ENCODE measurements at regions not wholly inside any gene's neighbourhood (a gene's known extent, or its start where the extent isn't known, plus 50 kb on each side); places are given as distances from the start of the nearest gene placed in this dataset.
"Not testable (repeated sequence)": the region's sequence is repeated elsewhere in the genome, so short reads cannot be mapped to it uniquely, and the experiment has no call there.

DNA sequence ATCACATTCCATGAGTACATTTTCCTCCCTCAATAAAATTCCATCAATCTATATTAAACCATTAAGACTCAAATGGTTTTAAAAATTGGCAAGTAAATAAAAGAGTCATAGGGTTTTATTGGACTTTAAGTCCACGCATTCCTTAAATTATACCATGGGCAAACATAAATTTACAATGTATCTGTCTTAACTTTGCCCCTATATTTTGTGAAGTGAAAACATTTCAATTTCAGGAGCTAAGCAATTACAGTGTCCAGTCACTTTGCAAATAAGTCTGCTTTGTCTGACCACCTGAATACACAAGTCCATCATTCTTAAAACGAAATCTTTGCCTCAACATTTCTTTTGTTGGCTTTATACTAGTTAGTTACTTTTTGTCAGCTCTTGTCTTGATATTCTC lies 197.5 kb upstream of the SEMA3D start:
- no peak for ATAC-seq (ENCODE audit: low read depth in 2 of 2)
- Mint-ChIP-seq H3K9me3 (no peaks in the 10 kb centered on the region), H3K27ac (no peak overlapping the region)

DNA sequence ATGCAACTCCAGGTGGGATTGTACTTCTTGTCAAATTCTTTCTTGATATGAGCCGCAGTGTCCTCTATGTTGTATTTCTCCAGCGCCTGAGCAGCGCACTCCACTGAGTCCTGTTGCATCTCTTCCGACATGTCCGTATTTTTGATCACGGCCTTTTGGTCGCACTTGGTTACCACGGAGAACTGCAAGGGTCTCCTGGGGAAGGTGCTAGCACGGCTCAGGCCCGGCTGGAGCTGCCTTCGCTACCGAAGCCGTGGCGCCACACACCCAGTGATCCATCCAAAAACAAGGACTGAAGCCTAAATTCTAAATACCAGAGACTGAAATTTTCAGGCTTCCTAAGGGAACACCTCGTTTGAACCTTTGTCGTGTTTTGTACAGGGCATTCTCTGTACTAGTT lies 194.4 kb upstream of the SEMA3D start:
- Mint-ChIP-seq H3K36me3 (no peaks in the 10 kb centered on the region), H3K27ac (no peak overlapping the region), H3K9me3 (no peaks in the 10 kb centered on the region), H3K4me3 (no peak overlapping the region), H3K27me3 (peaks cover 0 to 6% (median 0%) of the 10 kb centered on the region in 3 donors), H3K4me1 (no peaks in the 10 kb centered on the region)
- DNase-seq (no peak), ATAC-seq (ENCODE audit: low read depth in 2 of 2) (no peak)

More for the DNA sequence above, 197.5 kb upstream of the SEMA3D start:
- DNase-seq, result no peak
- Mint-ChIP-seq H3K27me3 (peaks cover 0 to 6% (median 0%) of the 10 kb centered on the region in 3 donors), H3K36me3 (no peaks in the 10 kb centered on the region), H3K4me3 (no peak overlapping the region), H3K4me1 (no peaks in the 10 kb centered on the region)

- DNase-seq, result no peak
- Mint-ChIP-seq H3K9me3 (no peaks in the 10 kb centered on the region), H3K4me1 (no peaks in the 10 kb centered on the region), H3K27me3 (peaks cover 0 to 12% (median 0%) of the 10 kb centered on the region in 3 donors), H3K36me3 (no peaks in the 10 kb centered on the region), H3K4me3 (no peak overlapping the region), H3K27ac (peak overlapping the region in 1 of 6 donors; percentile 36)
- ATAC-seq (ENCODE audit: low read depth in 2 of 2), result no peak
Observed at GRCh38 chr7:85376589-85376988, 189.7 kb upstream of the SEMA3D start.

GRCh38 chr7:85356916-85357315 lies 170.1 kb upstream of the SEMA3D start:
- Mint-ChIP-seq H3K4me3 (no peak overlapping the region), H3K9me3 (peaks cover 0 to 4% (median 0%) of the 10 kb centered on the region in 7 donors), H3K27ac (no peak overlapping the region), H3K4me1 (no peaks in the 10 kb centered on the region), H3K27me3 (peaks cover 0 to 17% (median 0%) of the 10 kb centered on the region in 3 donors), H3K36me3 (no peaks in the 10 kb centered on the region)
- DNase-seq, result no peak
- ATAC-seq (ENCODE audit: low read depth in 2 of 2), result no peak

DNA sequence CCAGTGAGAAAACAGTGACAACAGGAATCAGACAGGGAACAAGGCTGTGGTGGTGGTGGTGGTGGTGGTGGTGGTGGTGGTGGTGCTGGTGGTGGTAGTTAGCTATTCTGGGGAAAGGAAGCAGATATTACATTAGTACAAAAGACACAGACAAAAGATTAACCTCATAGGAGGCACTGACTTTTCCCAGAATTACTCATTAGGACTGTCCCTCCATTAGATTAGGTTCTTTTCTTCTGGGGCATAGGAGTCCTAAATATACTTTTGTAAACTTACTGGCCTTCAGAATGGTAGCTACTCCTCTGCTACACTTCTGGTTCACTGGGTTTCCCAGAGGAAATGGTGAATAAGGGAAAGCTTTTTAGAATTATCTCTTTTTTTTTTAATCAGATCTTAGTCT lies 156.6 kb upstream of the SEMA3D start:
- H3K4me1 Mint-ChIP-seq, result no peaks in the 10 kb centered on the region
- H3K27me3 Mint-ChIP-seq, result peaks cover 0 to 4% (median 0%) of the 10 kb centered on the region in 3 donors
- H3K27ac Mint-ChIP-seq, result peak overlapping the region in 1 of 6 donors; percentile 26
- DNase-seq (no peak), ATAC-seq (ENCODE audit: low read depth in 2 of 2) (no peak)
- no peaks in the 10 kb centered on the region for H3K36me3 Mint-ChIP-seq
- no peak overlapping the region for H3K4me3 Mint-ChIP-seq
- no peaks in the 10 kb centered on the region for H3K9me3 Mint-ChIP-seq

DNA sequence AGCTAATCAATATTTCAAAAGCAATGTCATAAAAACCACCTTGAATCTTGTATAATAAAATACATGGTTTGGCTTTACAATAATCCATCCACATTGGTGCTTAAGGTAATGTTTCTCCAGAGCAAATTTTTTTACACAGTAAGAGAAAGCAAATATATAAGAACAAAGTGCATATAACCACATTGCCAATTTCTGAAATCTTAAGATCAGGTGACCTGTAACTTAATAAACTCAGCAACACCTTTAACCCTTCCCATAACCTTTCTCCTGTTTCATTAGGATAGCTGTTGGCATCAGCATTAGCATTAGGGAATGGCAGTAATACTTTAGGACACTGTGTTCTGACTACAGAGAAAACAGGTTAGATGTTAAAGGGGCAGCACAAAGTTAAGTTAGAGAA lies 155.9 kb upstream of the SEMA3D start:
- no peak overlapping the region for H3K27ac Mint-ChIP-seq
- peaks cover 0 to 4% (median 0%) of the 10 kb centered on the region in 3 donors for H3K27me3 Mint-ChIP-seq
- ATAC-seq (ENCODE audit: low read depth in 2 of 2), result no peak
- no peaks in the 10 kb centered on the region for H3K9me3 Mint-ChIP-seq
- no peak overlapping the region for H3K4me3 Mint-ChIP-seq
- DNase-seq, result no peak
- no peaks in the 10 kb centered on the region for H3K36me3 Mint-ChIP-seq
- no peaks in the 10 kb centered on the region for H3K4me1 Mint-ChIP-seq

GRCh38 chr7:85341973-85342372 lies 155.1 kb upstream of the SEMA3D start:
- no peak overlapping the region for H3K27ac Mint-ChIP-seq
- no peak for DNase-seq
- H3K36me3 Mint-ChIP-seq, result no peaks in the 10 kb centered on the region
- no peak for ATAC-seq (ENCODE audit: low read depth in 2 of 2)
- no peaks in the 10 kb centered on the region for H3K4me1 Mint-ChIP-seq
- H3K9me3 Mint-ChIP-seq, result no peaks in the 10 kb centered on the region
- no peak overlapping the region for H3K4me3 Mint-ChIP-seq
- H3K27me3 Mint-ChIP-seq, result peaks cover 0 to 4% (median 2%) of the 10 kb centered on the region in 3 donors

GRCh38 chr7:85341121-85341520 lies 154.3 kb upstream of the SEMA3D start:
- peaks cover 0 to 4% (median 4%) of the 10 kb centered on the region in 3 donors for H3K27me3 Mint-ChIP-seq
- no peaks in the 10 kb centered on the region for H3K36me3 Mint-ChIP-seq
- no peak overlapping the region for H3K27ac Mint-ChIP-seq
- ATAC-seq (ENCODE audit: low read depth in 2 of 2) (no peak), DNase-seq (no peak)
- H3K9me3 Mint-ChIP-seq, result no peaks in the 10 kb centered on the region
- H3K4me1 Mint-ChIP-seq, result no peaks in the 10 kb centered on the region
- H3K4me3 Mint-ChIP-seq, result no peak overlapping the region

DNA sequence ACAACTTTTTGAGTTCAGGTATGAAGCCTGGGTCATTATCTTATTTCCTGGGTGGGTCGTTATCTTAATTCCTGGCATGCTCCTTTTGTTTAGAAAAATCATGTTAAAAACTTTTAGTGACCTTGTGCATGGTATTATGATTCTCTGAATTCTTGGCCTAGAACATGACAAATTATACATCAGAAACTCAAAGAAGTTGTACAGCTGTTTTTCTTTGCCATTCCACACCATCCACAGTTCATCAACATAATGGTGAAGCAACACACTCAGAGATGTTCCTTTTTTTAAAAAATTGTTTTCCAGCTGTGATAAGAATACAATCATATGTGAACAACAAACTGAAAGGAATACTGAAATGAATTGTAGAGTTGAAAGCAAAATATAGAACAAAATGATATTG lies 149.2 kb upstream of the SEMA3D start:
- Mint-ChIP-seq H3K4me1 (no peaks in the 10 kb centered on the region), H3K4me3 (no peak overlapping the region), H3K27ac (no peak overlapping the region), H3K27me3 (peaks cover 0 to 4% (median 4%) of the 10 kb centered on the region in 3 donors), H3K9me3 (peaks cover 0 to 2% (median 0%) of the 10 kb centered on the region in 7 donors), H3K36me3 (no peaks in the 10 kb centered on the region)
- ATAC-seq (ENCODE audit: low read depth in 2 of 2) (no peak), DNase-seq (no peak)

DNA sequence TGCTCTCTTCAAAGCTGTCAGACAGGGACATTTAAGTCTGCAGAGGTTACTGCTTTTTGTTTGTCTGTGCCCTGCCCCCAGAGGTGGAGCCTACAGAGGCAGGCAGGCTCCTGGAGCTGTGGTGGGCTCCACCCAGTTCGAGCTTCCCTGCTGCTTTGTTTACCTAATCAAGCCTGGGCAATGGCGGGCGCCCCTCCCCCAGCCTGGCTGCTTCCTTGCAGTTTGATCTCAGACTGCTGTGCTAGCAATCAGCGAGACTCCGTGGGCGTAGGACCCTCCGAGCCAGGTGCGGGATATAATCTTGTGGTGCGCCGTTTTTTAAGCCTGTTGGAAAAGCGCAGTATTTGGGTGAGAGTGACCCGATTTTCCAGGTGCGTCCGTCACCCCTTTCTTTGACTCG lies 148.3 kb upstream of the SEMA3D start:
- H3K9me3 Mint-ChIP-seq, result not testable (repeated sequence)

DNA sequence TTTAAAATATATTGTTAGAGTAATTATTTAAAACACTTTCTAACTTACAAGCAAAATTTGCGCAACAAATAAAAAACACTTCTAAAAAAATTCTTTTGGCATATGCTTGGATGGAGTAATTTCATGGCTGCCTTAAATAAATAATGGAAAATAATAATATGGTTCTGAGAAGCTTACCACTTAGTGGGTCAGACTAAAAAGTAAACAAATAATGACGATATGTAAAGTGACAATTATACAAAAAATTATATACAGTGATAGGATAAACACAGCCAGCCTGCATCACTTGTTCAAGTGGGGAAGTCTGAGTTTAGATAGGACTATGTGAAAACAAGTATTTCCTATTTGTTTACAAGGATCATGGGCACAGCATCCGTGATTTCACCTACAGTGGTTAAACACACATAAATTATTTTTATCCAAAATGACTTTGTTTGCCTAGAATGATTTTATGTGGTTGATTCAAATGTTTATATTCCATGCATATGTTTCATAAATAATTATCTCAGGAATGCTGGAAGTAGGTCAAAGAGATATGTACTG lies 141.7 kb upstream of the SEMA3D start:
- no peak overlapping the region for H3K4me3 Mint-ChIP-seq
- no peak for ATAC-seq (ENCODE audit: low read depth in 2 of 2)
- no peaks in the 10 kb centered on the region for H3K27me3 Mint-ChIP-seq
- peaks cover 0 to 2% (median 0%) of the 10 kb centered on the region in 7 donors for H3K9me3 Mint-ChIP-seq
- H3K4me1 Mint-ChIP-seq, result peaks cover 0 to 7% (median 5%) of the 10 kb centered on the region in 3 donors
- no peak for DNase-seq
- no peaks in the 10 kb centered on the region for H3K36me3 Mint-ChIP-seq
- H3K27ac Mint-ChIP-seq, result no peak overlapping the region

More for the DNA sequence above, 148.3 kb upstream of the SEMA3D start:
- H3K36me3 Mint-ChIP-seq; H3K4me1 Mint-ChIP-seq; ATAC-seq (ENCODE audit: low read depth in 2 of 2); H3K27ac Mint-ChIP-seq; H3K27me3 Mint-ChIP-seq; DNase-seq; H3K4me3 Mint-ChIP-seq: not testable (repeated sequence)

GRCh38 chr7:85324145-85324799 lies 137.4 kb upstream of the SEMA3D start:
- Mint-ChIP-seq H3K27ac (peak overlapping the region in 1 of 6 donors; percentile 30), H3K36me3 (no peaks in the 10 kb centered on the region), H3K4me3 (no peak overlapping the region), H3K9me3 (peaks cover 0 to 6% (median 0%) of the 10 kb centered on the region in 7 donors), H3K4me1 (peaks cover 0 to 7% (median 5%) of the 10 kb centered on the region in 3 donors), H3K27me3 (no peaks in the 10 kb centered on the region)
- peak; percentile 6 for DNase-seq
- ATAC-seq (ENCODE audit: low read depth in 2 of 2), result peak; percentile 34 to 48

DNA sequence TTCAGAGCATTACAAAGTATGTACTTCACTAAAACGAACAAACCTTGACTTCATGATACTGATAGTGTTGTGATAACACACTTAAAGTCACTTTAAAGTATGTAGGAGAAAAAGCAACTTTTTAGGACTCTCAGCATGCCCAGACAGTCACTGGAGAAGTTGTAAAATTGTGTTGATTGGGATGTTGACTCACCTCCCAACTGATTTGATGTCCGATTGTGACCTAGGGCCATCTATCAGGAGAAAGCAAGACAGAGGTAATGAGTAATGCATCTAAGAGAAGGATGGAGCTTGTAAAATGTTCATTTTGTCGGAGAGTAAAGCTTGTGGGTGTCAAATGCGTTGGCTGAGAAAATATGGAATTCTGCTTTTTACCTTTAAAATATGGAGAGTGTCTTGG lies 135.4 kb upstream of the SEMA3D start:
- Mint-ChIP-seq H3K4me3 (no peak overlapping the region), H3K36me3 (no peaks in the 10 kb centered on the region), H3K27me3 (peaks cover 0 to 8% (median 0%) of the 10 kb centered on the region in 3 donors), H3K4me1 (peaks cover 0 to 7% (median 5%) of the 10 kb centered on the region in 3 donors), H3K9me3 (peaks cover 0 to 6% (median 0%) of the 10 kb centered on the region in 7 donors), H3K27ac (no peak overlapping the region)
- ATAC-seq (ENCODE audit: low read depth in 2 of 2), result no peak
- no peak for DNase-seq

DNA sequence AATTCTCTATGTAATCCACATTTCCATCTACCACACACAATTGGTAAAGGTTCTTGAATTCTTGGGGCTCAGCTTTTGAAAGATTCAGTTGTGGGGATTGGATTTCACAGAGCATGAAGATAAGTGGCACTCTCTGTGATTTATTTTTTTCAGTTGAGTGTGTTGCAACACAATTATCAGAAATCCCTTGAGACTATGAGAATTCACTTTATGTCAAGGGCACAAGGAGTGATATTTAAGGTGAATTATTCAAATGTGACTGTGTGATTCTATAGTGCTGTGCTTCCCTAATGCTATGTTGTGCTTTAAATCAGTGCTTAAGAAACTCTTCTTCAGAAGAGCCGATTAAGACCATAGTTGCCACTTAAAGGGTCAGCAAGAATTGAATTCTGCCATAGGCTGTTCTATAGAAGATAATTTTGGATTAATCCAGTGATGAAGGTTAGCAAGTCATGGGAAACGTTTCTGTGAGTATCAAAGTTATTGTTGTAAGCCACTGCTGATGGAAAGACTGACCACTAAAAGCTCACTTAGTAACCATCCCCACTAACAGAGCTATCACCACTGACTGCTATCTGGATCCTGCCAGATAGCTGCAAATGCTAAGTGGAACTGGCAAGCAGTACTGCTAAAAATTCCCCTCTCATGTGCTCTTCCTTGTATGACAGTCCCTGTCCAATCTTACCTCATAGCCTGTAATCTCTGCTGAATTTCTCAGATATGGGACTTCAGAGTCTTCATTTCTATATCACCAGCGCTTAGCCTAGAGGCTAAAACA lies 134.0 kb upstream of the SEMA3D start:
- H3K27me3 Mint-ChIP-seq, result peaks cover 0 to 8% (median 0%) of the 10 kb centered on the region in 3 donors
- H3K4me1 Mint-ChIP-seq, result peaks cover 0 to 7% (median 5%) of the 10 kb centered on the region in 3 donors
- H3K36me3 Mint-ChIP-seq, result no peaks in the 10 kb centered on the region
- ATAC-seq (ENCODE audit: low read depth in 2 of 2), result no peak
- H3K9me3 Mint-ChIP-seq, result peaks cover 0 to 6% (median 0%) of the 10 kb centered on the region in 7 donors
- H3K27ac Mint-ChIP-seq, result no peak overlapping the region
- H3K4me3 Mint-ChIP-seq, result no peak overlapping the region
- DNase-seq, result no peak
